ENCODE measurements at regions not wholly inside any gene's neighbourhood (a gene's known extent, or its start where the extent isn't known, plus 50 kb on each side); places are given as distances from the start of the nearest gene placed in this dataset.

DNA sequence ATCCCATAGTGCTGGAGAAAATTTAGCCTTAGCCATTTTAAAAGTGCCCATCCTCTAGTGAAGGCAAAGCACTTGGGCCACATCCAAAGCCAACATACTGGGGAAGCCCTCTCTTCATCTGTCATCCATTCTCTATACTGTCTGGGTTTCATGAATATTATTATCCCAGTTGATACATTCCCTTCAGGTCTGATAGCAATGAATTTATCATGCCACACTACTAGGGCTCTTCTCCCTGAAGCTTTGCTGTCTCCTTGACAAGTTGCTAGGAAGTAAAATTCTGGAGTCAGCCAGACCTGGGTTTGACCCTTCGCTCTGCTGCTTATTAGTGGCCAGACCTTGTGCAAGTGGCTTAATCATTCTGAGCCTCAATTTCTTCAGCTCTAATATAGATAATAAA lies 1041.4 kb upstream of the ADGRL2 start:
- TF ChIP-seq POLR2A (IDR thresholded peaks at IDR 0.05; ENCODE audit: control extremely low read depth in 1 of 2, low read depth in 2 of 2, low read length in 2 of 2) (no peak), CTCF (IDR thresholded peaks at IDR 0.05; ENCODE audit: control extremely low read depth in 1 of 3, insufficient read depth in 1 of 3, low read depth in 1 of 3, low read length in 3 of 3) (no peak), ZNF274 (IDR thresholded peaks at IDR 0.05; ENCODE audit: borderline replicate concordance, extremely low read depth, low read length) (no peak), BRCA1 (IDR thresholded peaks at IDR 0.05; ENCODE audit: low read depth, low read length) (no peak), JUND (IDR thresholded peaks at IDR 0.05; ENCODE audit: low read length) (no peak), TAF1 (IDR thresholded peaks at IDR 0.05; ENCODE audit: low read depth, low read length) (no peak), NRF1 (IDR thresholded peaks at IDR 0.05; ENCODE audit: low read depth, low read length) (no peak)

Data from H1 (cell line).